K562 (cell line): ENCODE measurements at regions not wholly inside any gene's neighbourhood (a gene's known extent, or its start where the extent isn't known, plus 50 kb on each side); places are given as distances from the start of the nearest gene placed in this dataset.

Source experiments
- DPF2 ChIP-seq: fragments of 450-650 bp; IDR thresholded peaks from 2 replicates; pipeline ENCODE4 v1.6.1; 2016
- NCOA6 ChIP-seq: fragments of 450-650 bp; IDR thresholded peaks from 2 replicates; pipeline ENCODE4 v1.6.1; 2017; ENCODE audit warnings: mild to moderate bottlenecking
- POLR2A ChIP-seq: fragments of 450-650 bp; conservative IDR thresholded peaks from 2 replicates; pipeline ENCODE4 v1.6.1; 2016
- TRIM24 ChIP-seq, 2 experiments: fragments of 450-650 bp; IDR thresholded peaks; 2 replicates each; pipeline ENCODE4 v1.6.1; 2016
- ZFX ChIP-seq: sonication (generic); formaldehyde crosslinking; IDR thresholded peaks from 2 replicates; pipeline ENCODE4 v1.8.0; 2022; ENCODE audit warnings: mild to moderate bottlenecking, missing genetic modification reagents, moderate library complexity
- ZKSCAN3 ChIP-seq: fragments of 250-450 bp; sonication (Bioruptor Pico); IDR thresholded peaks from 2 replicates; pipeline ENCODE4 v1.4.0; 2020
- ZNF778 ChIP-seq: fragments of 450-650 bp; formaldehyde crosslinking; IDR thresholded peaks from 2 replicates; pipeline ENCODE4 v1.4.0; 2020; ENCODE audit warnings: mild to moderate bottlenecking, moderate library complexity
- TF ChIP-seq, protein P1 (sequence below): sonication (generic); formaldehyde crosslinking; IDR thresholded peaks from 2 replicates; pipeline ENCODE4 v1.5.0; 2020; ENCODE audit warnings: missing genetic modification reagents

DNA sequence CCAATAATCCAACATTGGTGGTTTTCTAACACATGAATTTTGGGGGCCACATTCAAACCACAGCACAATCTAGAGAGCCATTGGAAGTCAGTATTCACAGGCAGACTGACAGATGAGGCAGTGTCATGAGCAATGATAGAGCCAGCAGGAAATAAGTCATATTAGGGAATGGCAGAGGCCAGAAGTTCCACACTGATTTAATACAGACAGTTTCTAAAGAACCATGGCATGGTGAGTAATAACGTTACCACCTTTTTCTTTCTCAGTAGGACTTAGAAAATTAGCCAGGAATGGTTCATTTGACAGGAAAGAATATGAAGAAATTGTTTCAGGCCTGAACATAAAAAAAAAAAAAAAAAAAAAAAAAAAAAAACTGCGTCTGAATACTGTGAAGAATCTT, 210.3 kb downstream of the GPAM start:
- TF ChIP-seq NCOA6: no peak
- TF ChIP-seq ZNF778: no peak
- TF ChIP-seq, protein P1, sequence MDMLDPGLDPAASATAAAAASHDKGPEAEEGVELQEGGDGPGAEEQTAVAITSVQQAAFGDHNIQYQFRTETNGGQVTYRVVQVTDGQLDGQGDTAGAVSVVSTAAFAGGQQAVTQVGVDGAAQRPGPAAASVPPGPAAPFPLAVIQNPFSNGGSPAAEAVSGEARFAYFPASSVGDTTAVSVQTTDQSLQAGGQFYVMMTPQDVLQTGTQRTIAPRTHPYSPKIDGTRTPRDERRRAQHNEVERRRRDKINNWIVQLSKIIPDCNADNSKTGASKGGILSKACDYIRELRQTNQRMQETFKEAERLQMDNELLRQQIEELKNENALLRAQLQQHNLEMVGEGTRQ (CRISPR knock-in tag): no peak
- TF ChIP-seq ZFX: no peak
- TF ChIP-seq TRIM24 (IDR thresholded peaks at IDR 0.05): no peak
- TF ChIP-seq ZKSCAN3 (CRISPR knock-in tag): no peak
- TF ChIP-seq DPF2: no peak
- no peak for TF ChIP-seq POLR2A
